Nephron (organoid): ENCODE measurements at regions not wholly inside any gene's neighbourhood (a gene's known extent, or its start where the extent isn't known, plus 50 kb on each side); places are given as distances from the start of the nearest gene placed in this dataset.

Experiments
- H3K27ac Mint-ChIP-seq, 3 experiments: 2 replicates each; pipeline ENCODE4 v1.8.0; 2020; ENCODE audit warnings: mixed read lengths in 3 of 3, mild to moderate bottlenecking in 2 of 3, moderate library complexity in 1 of 3
- H3K27me3 Mint-ChIP-seq: 2 replicates; pipeline ENCODE4 v1.8.0; 2021; ENCODE audit warnings: low read depth, mild to moderate bottlenecking, moderate library complexity, mixed read lengths
- H3K36me3 Mint-ChIP-seq: 2 replicates; pipeline ENCODE4 v1.8.0; 2020; ENCODE audit warnings: low read depth, mixed read lengths
- H3K4me1 Mint-ChIP-seq: 2 replicates; pipeline ENCODE4 v1.8.0; 2020; ENCODE audit warnings: mixed read lengths
- H3K4me3 Mint-ChIP-seq, 3 experiments: 2 replicates each; pipeline ENCODE4 v1.8.0; 2020; ENCODE audit warnings: mild to moderate bottlenecking in 3 of 3, mixed read lengths in 3 of 3, moderate library complexity in 2 of 3
- H3K9me3 Mint-ChIP-seq: 2 replicates; pipeline ENCODE4 v1.8.0; 2020; ENCODE audit warnings: mixed read lengths
- CTCF ChIP-seq, 3 experiments: fragments of 200-600 bp; sonication (generic); IDR thresholded peaks; one replicate each; pipeline ENCODE4 v1.5.0; 2021; ENCODE audit warnings: antibody characterized with exemption in 3 of 3; ENCODE audit not compliant: unreplicated experiment in 3 of 3

- Mint-ChIP-seq H3K4me3 (no peak overlapping the region), H3K36me3 (no peaks in the 10 kb centered on the region), H3K4me1 (peaks cover 10% of the 10 kb centered on the region)
These were observed 81.6 kb upstream of the TMTC2 start for GRCh38 chr12:82605115-82605514.

GRCh38 chr12:82608706-82609105 is 78.0 kb upstream of the TMTC2 start:
- Mint-ChIP-seq H3K36me3 (no peaks in the 10 kb centered on the region), H3K4me1 (no peaks in the 10 kb centered on the region)
- no peak for TF ChIP-seq CTCF (IDR thresholded peaks at IDR 0.05; ENCODE audit: unreplicated experiment in 3 of 3)

More at GRCh38 chr12:82605115-82605514, 81.6 kb upstream of the TMTC2 start:
- H3K27ac Mint-ChIP-seq = no peak overlapping the region
- H3K9me3 Mint-ChIP-seq = peaks cover 4% of the 10 kb centered on the region
- no peak for TF ChIP-seq CTCF (IDR thresholded peaks at IDR 0.05; ENCODE audit: unreplicated experiment in 3 of 3)
- H3K27me3 Mint-ChIP-seq = no peaks in the 10 kb centered on the region

DNA sequence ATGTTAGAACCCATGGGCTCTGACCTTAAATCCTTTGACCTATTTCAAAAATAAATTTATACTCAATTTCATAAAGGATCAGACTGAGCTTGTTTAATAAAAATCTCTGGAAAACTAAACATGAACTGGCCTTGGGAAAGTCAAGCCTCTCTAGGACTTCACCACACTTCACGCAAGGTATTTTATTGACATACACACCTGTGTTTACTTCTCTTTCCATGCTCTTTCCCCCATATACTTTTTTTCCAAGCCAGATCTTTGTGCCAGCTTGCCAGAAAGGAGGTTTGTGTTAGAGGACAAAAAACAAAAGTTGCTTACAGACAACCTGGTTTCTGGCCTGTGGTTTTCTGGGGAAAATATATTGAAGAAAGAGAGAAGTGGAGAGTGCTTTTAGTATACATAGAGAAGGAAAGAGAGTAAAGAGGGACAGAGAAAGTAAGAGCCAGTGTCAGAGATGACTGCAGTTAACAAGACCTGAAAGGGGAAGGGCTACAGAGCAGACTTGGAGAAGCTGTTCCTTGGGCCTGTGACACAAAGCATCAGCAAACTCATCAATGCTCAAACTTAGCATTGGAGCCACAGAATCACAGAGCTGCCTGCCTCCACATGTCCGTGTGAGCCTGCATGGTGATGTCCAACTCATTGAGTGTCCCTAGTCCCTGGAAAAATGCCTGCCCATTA is 77.3 kb upstream of the TMTC2 start:
- Mint-ChIP-seq H3K9me3 (peaks cover 2% of the 10 kb centered on the region), H3K36me3 (no peaks in the 10 kb centered on the region), H3K27ac (no peak overlapping the region), H3K4me1 (no peaks in the 10 kb centered on the region), H3K4me3 (no peak overlapping the region), H3K27me3 (no peaks in the 10 kb centered on the region)
- TF ChIP-seq CTCF (IDR thresholded peaks at IDR 0.05; ENCODE audit: unreplicated experiment in 3 of 3) = no peak

More at GRCh38 chr12:82608706-82609105, 78.0 kb upstream of the TMTC2 start:
- H3K4me3 Mint-ChIP-seq = no peak overlapping the region
- H3K27me3 Mint-ChIP-seq = no peaks in the 10 kb centered on the region
- H3K9me3 Mint-ChIP-seq = peaks cover 2% of the 10 kb centered on the region
- no peak overlapping the region for H3K27ac Mint-ChIP-seq

DNA sequence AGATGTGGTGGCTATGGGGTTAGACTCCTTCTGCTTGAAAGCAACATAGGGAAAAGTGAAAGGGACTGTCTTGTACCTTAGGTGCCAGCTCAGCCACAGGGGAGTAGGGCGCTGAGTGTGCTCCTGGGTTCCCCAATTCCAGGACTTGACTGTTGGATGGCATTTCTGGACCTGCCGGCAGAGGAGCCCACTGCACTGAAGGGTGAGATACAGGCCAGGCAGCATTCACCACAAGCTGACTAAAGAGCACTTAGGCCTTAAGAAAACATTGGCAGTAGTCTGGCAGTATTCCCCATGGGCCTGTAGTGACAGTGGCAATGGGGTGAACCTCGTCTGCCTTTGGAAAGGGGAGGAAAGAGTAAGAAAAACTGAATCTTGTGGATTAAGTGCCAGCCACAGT is 67.1 kb upstream of the TMTC2 start:
- peaks cover 10% of the 10 kb centered on the region for H3K4me1 Mint-ChIP-seq
- no peak overlapping the region for H3K4me3 Mint-ChIP-seq

GRCh38 chr12:82620917-82621316 is 65.8 kb upstream of the TMTC2 start:
- Mint-ChIP-seq H3K9me3 (peaks cover 2% of the 10 kb centered on the region), H3K27ac (no peak overlapping the region), H3K27me3 (peaks cover 4% of the 10 kb centered on the region), H3K4me3 (no peak overlapping the region), H3K36me3 (no peaks in the 10 kb centered on the region), H3K4me1 (no peaks in the 10 kb centered on the region)
- TF ChIP-seq CTCF (IDR thresholded peaks at IDR 0.05; ENCODE audit: unreplicated experiment in 3 of 3) = no peak

More for the DNA sequence above, 67.1 kb upstream of the TMTC2 start:
- Mint-ChIP-seq H3K36me3 (no peaks in the 10 kb centered on the region), H3K27me3 (peaks cover 4% of the 10 kb centered on the region), H3K27ac (no peak overlapping the region), H3K9me3 (peaks cover 2% of the 10 kb centered on the region)
- no peak for TF ChIP-seq CTCF (IDR thresholded peaks at IDR 0.05; ENCODE audit: unreplicated experiment in 3 of 3)

DNA sequence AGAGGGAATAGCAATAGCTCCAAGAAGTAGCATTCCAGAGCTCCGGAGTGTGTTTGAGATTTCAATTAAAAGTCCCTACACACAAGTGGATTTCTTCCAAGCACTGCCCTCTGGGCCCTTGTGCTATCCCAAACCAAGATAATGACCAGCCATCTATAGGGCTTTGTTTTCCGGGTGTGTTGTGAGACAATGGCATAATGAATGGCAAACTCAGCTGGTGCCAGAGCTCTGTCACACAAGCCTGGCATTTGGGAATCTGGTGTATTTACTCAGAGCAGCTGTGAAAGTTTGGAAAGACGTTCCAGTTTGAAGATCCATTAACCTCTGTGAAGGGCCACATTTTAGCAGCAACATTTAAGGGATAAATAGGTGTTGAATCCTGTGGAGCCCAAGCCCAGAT is 61.2 kb upstream of the TMTC2 start:
- Mint-ChIP-seq H3K4me1 (no peaks in the 10 kb centered on the region), H3K4me3 (no peak overlapping the region), H3K27ac (no peak overlapping the region), H3K9me3 (peaks cover 3% of the 10 kb centered on the region), H3K36me3 (no peaks in the 10 kb centered on the region), H3K27me3 (no peaks in the 10 kb centered on the region)
- no peak for TF ChIP-seq CTCF (IDR thresholded peaks at IDR 0.05; ENCODE audit: unreplicated experiment in 3 of 3)
